Stimulated activated CD4-positive, alpha-beta T cell treated with anti-CD3 and anti-CD28 coated beads, Interleukin-4, amount 100 ng/mL, for 4 hours (primary cell): ENCODE measurements at regions not wholly inside any gene's neighbourhood (a gene's known extent, or its start where the extent isn't known, plus 50 kb on each side); places are given as distances from the start of the nearest gene placed in this dataset.
"Not testable (repeated sequence)": the region's sequence is repeated elsewhere in the genome, so short reads cannot be mapped to it uniquely, and the experiment has no call there.

ENCODE experiments used
- DNase-seq, 2 experiments: peaks; one replicate each; pipeline ENCODE4 v3.0.0-alpha.2; 2020

- no peak for DNase-seq
These were observed 114.1 kb downstream of the GXYLT1 start for GRCh38 chr12:42030588-42030987.

DNA sequence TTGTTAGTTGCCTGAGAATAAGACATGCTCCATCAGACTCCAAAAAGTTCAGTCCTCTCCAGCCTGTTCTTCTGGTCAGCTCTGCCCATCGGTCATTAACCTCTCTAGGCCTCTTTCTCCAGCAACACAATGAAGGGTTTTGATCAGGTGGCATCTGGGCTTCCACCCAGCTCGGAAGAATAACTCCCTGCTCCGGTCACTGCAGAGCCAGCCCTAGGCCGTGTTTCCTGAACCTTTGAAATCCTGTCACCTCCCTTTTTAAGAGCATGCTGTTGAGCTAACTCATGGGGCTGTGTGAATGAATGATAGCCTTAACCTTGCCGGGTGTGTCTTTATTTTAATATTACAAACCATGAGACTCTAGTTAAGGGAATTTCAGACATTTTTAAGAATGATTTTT lies 117.1 kb downstream of the GXYLT1 start:
- DNase-seq: no peak

- DNase-seq: no peak
These were observed 120.2 kb downstream of the GXYLT1 start for GRCh38 chr12:42024495-42024830.

- DNase-seq: peak; percentile 40 to 63
These were observed 120.8 kb downstream of the GXYLT1 start for GRCh38 chr12:42023733-42024494.

DNA sequence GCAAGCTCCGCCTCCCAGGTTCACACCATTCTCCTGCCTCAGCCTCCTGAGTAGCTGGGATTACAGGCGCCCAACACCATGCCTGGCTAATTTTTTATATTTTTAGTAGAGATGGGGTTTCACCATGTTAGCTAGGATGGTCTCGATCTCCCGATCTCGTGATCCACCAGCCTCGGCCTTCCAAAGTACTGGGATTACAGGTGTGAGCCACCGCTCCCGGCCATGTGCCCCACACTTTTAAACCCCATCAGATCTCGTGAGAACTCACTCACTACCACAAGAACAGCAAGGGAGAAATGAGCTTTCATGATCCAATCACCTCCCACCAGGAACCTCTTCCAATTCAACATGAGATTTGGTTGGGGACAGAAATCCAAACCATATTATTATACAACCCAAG lies 122.7 kb downstream of the GXYLT1 start:
- DNase-seq: not testable (repeated sequence)

DNA sequence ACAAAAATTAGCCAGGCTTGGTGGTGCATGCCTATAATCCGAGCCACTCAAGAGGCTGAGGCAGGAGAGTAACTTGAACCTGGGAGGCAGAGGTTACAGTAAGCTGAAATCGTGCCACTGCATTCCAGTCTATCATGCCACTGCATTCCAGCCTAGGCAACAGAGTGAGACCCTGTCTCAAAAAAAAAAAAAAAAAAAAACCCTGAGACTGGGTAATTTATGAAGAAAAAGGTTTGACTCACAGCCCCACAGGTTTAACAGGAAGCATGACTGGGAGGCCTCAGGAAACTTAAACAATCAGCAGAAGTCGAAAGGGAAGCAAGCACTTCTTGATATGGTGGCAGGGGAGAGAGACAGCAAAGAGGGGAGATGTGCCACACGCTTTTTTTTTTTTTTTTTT lies 123.2 kb downstream of the GXYLT1 start:
- DNase-seq: no peak

- DNase-seq: no peak
These were observed 124.4 kb downstream of the GXYLT1 start for GRCh38 chr12:42020226-42020625.

DNA sequence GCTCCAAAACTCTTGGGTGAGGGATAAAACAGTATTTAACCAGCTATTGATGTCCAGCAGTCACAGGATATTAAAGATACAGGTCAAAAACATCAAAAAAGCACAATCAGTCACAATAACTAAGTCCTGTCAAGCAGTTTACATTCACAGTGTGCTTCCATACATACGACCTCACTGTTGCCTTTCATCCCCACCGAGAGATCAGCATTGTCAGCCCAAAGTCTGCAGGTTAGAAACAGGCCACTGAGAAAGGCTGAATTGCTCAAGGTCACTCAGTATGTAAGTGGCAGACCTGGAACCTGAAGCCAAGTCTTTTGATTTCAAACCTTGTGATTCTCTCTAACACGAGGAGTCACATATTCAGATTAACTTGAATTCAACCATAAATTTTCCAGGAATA lies 124.9 kb downstream of the GXYLT1 start:
- DNase-seq: no peak

DNA sequence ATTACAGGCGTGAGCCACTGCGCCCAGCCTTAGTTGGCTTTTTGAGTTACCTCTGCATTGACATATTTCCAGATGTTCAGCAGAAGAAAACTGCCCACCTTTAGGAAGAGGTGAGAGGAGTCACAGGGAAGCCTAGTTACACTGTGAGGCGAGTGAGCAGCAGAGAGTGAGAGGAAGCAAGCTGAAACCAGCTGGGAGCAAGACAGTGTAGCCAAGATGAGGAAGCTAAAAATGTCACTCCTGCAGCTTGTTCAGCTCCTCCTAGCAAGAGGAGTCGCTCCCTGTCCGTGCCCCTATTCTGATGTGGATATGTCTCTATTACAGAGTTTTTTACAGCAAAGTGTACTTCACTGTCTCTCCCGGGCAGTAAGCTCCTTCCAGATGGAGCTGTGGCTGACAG lies 127.6 kb downstream of the GXYLT1 start:
- DNase-seq: no peak

DNA sequence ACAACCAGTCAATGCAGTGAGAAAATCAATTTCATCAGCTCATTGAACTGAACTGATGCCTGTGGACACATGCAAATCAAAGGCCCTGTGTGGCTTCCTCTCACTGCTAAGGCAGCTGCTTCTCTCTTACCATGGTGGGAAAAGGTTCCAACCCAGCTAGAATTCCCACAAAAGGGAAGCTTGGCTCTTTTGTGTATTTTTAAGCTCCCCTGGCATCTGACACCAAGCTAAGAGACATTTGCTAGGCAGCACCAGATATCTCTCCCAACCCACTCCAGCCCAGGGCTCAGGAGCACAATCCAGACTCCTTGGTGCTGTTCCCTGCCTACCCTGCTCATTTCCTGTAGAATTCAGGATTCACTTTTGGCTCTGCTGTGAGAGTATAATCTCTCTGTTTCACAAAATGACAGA lies 129.6 kb downstream of the GXYLT1 start:
- DNase-seq: no peak

DNA sequence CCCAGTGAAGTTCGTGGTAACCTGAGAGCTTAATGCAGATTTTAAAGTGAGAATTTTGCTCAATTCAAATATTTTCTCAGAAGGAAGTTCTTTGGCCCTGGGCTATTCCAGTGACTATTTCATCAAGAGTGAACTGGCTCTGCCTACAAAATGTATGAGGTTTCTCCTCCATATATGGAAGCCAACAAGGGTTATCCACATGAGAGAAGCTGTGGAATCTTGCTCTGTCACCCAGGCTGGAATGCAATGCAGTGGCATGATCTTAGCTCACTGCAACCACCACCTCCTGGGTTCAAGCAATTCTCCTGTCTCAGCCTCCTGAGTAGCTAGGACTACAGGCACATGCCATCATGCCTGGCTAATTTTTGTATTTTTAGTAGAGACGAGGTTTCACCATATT lies 132.2 kb downstream of the GXYLT1 start:
- DNase-seq: not testable (repeated sequence)

DNA sequence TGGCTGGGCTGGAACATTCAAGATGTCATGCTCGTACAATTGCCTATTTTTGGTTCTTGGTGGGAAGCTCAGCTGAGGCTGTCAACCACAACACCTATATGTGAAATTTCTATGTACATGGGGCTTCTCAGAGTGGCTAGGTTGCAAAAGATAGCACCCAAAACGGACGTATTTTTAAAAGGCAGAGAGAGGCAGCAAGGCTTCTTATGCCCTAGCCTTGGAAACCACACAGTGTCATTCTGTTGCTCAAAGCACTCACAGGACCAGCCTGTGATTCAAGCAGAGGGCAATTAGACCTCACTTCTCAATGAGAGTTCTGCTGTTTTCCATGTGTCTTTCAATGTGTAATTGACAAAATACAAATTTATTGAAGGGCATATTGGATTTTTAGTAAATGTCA lies 134.0 kb downstream of the GXYLT1 start:
- no peak for DNase-seq

DNA sequence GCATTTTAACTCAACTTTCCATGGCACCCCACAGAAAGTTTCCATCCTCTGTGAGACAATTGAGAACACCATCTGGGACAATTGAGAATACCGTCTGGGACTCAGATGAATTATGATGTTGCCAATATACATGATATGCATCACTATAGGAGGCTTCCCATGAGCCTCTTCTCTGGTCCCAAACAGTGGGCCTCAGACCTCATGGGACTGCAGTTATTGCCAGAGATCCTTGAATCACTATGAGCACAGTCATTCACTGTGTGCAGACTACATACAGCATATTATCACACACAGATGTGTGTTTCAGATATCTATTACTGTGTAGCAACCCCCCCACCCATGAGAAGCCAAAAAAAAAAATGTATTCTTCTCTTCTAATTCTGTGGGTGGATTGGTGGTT lies 134.4 kb downstream of the GXYLT1 start:
- no peak for DNase-seq

DNA sequence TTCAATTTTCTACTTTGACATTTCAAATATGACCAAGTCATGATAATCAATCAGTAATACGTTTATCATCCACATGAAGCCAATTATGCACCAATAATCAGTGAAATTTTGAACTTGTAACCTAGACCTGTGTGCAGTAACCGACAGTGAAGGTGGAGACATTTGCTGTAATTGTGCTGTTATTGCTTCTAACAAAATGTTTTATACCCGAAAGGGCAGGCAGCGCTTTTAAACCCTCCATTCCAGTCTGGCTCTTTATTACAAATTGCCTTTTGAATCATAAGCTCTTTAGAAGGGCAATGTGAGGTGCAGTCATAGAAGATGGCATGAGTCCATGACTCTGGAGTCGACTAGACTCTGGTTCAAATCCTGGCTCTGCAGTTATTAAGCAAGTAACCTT lies 135.7 kb downstream of the GXYLT1 start:
- no peak for DNase-seq

GRCh38 chr12:42003031-42003430 lies 141.6 kb downstream of the GXYLT1 start:
- DNase-seq: no peak

- no peak for DNase-seq
These were observed 142.1 kb downstream of the GXYLT1 start for GRCh38 chr12:42002563-42002962.

DNA sequence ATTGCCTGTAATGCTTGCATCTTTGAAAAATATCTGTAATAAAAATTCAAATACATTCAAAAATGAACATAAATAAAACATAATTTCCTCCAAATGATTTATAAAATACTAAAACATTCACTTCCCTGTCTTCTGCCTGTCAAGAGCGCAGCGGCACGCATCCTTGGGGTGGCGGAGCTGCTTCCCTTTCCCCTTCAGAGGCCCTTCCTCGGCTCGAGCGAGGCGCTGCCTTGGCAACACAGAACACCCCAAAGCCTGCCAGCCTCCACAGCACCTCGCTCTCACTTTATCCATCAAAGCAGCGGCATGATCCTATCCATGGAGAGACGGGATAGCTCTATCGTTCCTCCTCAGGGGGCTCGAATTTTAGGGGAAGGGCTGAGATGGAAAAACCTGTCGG lies 146.2 kb downstream of the GXYLT1 start:
- no peak for DNase-seq

DNA sequence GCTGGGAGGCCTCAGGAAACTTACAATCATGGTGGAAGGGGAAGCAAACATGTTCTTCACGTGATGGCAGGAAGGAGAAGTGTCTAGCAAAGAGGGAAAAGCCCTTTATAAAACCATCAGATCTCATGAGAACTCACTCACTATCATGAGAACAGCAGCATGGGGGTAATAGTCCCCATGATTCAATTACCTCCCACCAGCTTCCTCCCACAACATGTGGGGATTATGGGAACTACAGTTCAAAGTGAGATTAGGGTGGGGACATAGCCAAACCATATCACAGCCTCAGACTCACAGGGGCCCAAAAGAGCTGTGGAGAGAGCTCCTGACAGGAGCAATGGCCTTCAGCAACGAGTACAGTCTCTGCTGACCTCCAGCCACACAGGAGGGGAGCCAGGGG lies 151.4 kb downstream of the GXYLT1 start:
- DNase-seq: no peak

GRCh38 chr12:41992692-41993215 lies 151.9 kb downstream of the GXYLT1 start:
- DNase-seq: no peak

DNA sequence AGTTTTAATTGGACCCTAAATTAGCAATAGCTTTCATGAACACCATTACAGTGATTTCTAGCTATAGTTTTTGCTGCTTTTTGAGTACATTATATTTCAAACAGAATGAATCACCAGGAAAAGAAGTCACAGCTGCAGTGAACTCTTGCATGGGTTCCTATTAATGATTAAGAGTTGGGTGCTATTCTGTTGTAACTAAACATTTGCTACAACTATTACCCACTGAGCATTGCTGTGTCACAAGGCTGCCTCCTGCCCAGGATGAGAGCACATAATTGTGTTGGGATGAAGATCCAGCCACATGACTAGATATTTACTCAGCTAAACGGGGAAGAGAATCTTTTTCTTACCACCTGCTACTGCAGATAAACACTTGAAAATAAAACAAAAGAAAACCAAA lies 152.7 kb downstream of the GXYLT1 start:
- DNase-seq: no peak

DNA sequence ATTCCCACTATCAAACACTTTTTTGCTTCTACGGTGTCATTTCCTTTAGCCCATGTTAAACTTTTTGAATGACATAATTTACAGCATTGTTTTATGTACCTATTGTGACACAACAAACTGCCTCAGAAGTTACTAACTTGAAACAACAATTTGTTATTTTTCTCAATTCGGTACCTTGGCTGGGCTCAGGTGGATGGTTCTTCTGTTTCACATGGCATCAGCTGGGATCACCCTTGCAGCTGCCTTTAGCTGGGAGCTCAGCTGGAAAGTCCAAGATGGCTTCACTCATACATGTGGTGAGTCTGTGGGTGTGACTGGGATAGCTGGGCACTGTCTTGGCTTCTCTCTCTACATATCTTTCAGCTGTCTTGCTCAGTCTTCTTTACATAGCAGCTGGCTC lies 156.0 kb downstream of the GXYLT1 start:
- DNase-seq: no peak

DNA sequence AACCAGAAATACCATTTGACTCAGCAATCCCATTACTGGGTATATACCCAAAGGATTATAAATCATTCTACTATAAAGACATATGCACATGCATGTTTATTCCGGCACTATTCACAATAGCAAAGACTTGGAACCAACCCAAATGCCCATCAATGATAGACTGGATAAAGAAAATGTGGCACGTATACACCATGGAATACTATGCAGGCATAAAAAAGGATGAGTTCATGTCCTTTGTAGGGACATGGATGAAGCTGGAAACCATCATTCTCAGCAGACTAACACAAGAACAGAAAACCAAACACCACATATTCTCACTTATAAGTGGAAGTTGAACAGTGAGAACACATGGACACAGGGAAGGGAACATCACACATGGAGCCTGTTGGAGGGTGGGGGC lies 158.2 kb downstream of the GXYLT1 start:
- DNase-seq: not testable (repeated sequence)

DNA sequence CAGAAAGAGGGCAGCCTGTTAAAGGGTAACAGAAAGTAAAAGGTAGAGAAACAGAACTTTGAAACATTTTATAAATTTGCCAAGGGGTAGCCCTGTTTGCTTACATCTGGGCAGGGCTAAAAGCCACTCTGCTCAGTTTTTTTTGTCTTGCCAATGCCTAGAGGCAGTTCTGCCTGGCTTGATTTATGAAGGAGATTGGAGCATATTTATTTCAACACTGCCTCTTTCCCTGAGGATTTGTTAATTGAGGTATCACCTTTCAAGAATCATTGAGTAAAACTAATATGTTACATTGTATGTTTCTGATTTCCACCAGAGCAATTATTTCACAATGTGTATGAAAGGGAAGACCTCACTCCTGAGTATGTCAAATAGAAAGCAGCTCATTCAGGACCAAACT lies 160.8 kb downstream of the GXYLT1 start:
- no peak for DNase-seq

DNA sequence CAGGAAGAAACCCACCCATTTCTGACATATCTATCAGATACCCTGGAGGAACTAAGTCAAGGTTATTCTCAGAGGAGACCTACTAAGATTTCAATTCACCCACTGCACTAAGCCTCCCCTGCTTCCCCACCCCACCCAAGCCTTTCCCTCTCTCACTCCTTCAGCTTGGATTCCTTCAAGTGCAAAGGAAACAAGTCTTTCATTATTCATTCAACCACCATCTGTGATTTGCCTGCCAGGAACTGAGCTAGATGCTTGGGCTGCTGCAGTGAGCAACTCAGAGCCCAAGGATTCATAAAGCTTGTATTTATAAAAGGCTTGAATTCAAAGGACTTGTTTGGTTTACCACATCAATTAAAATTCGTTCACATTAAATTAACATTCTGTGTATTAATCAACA lies 161.3 kb downstream of the GXYLT1 start:
- DNase-seq: no peak

- no peak for DNase-seq
These were observed 162.9 kb downstream of the GXYLT1 start for GRCh38 chr12:41981758-41982157.
